Activated B cell treated with CpG ODN at 0.5 μM for 24 hours (primary cell): ENCODE measurements at regions not wholly inside any gene's neighbourhood (a gene's known extent, or its start where the extent isn't known, plus 50 kb on each side); places are given as distances from the start of the nearest gene placed in this dataset.

Source experiments
- ATAC-seq: fragments of 200-7000 bp; cut with Tn5 transposase; one replicate; pipeline ENCODE4 v1.10.0; 2021; ENCODE audit warnings: low read depth, mild to moderate bottlenecking, moderate library complexity
- CTCF ChIA-PET: fragments of 350-600 bp; sonication (Branson Sonifier 250); formaldehyde crosslinking; loops from one replicate; lab custom pipeline; 2021; ENCODE audit warnings: antibody characterized with exemption; lab: Charles Lee
- POLR2A ChIA-PET: fragments of 350-600 bp; sonication (Branson Sonifier 250); formaldehyde crosslinking; loops from one replicate; lab custom pipeline; 2021; ENCODE audit warnings: antibody characterized with exemption; lab: Charles Lee
- DNase-seq: peaks from one replicate; pipeline ENCODE4 v3.0.0; 2022
- H3K27ac Mint-ChIP-seq: one replicate; pipeline ENCODE4 v1.8.0; 2020; ENCODE audit warnings: mixed read lengths
- H3K27me3 Mint-ChIP-seq: one replicate; pipeline ENCODE4 v1.8.0; 2021; ENCODE audit warnings: mixed read lengths
- H3K36me3 Mint-ChIP-seq: one replicate; pipeline ENCODE4 v1.8.0; 2021; ENCODE audit warnings: low read depth, mixed read lengths
- H3K4me1 Mint-ChIP-seq: one replicate; pipeline ENCODE4 v1.8.0; 2021; ENCODE audit warnings: mixed read lengths
- H3K4me3 Mint-ChIP-seq: one replicate; pipeline ENCODE4 v1.8.0; 2020; ENCODE audit warnings: mild to moderate bottlenecking, mixed read lengths
- H3K9me3 Mint-ChIP-seq: one replicate; pipeline ENCODE4 v1.8.0; 2020; ENCODE audit warnings: mixed read lengths
- CTCF ChIP-seq: fragments of 200-600 bp; IDR thresholded peaks from one replicate; pipeline ENCODE4 v1.8.0; 2022; ENCODE audit warnings: antibody characterized with exemption, mild to moderate bottlenecking
- intact Hi-C: fragments of 100-400 bp; cut with micrococcal nuclease; formaldehyde crosslinking; loops from one replicate; pipeline ENCODE4 v1.15.1; 2024

GRCh38 chr7:157474685-157475084 is 137.9 kb downstream of the DNAJB6 start:
- intact Hi-C loops, result no loop called here
- Mint-ChIP-seq H3K4me3 (no peak overlapping the region), H3K27me3 (peaks cover 2% of the 10 kb centered on the region), H3K4me1 (no peaks in the 10 kb centered on the region), H3K36me3 (no peaks in the 10 kb centered on the region), H3K27ac (no peak overlapping the region), H3K9me3 (peaks cover 10% of the 10 kb centered on the region)
- DNase-seq, result no peak
- no peak for ATAC-seq
- no peak for TF ChIP-seq CTCF
- CTCF ChIA-PET, result interaction anchor here (1.1 kb wide), 1 partner anchor 9 kb away, joined by 4 read pairs; no protein-coding TSS in a partner anchor
- POLR2A ChIA-PET, result no interaction called here

- Mint-ChIP-seq H3K4me3 (no peak overlapping the region), H3K27me3 (peaks cover 2% of the 10 kb centered on the region), H3K9me3 (peaks cover 10% of the 10 kb centered on the region), H3K36me3 (no peaks in the 10 kb centered on the region), H3K4me1 (no peaks in the 10 kb centered on the region), H3K27ac (no peak overlapping the region)
- TF ChIP-seq CTCF, result no peak
- intact Hi-C loops, result no loop called here
- CTCF ChIA-PET, result interaction anchor here (1.1 kb wide), 1 partner anchor 9 kb away, joined by 4 read pairs; no protein-coding TSS in a partner anchor
- DNase-seq (no peak), ATAC-seq (no peak)
- POLR2A ChIA-PET, result no interaction called here
These were observed 138.3 kb downstream of the DNAJB6 start for GRCh38 chr7:157475095-157475494.

- POLR2A ChIA-PET, result no interaction called here
- no peaks in the 10 kb centered on the region for H3K4me1 Mint-ChIP-seq
These were observed 138.8 kb downstream of the DNAJB6 start for GRCh38 chr7:157475601-157476000.

GRCh38 chr7:157476201-157476600 is 139.4 kb downstream of the DNAJB6 start:
- no peak overlapping the region for H3K4me3 Mint-ChIP-seq
- no peak for DNase-seq
- no peaks in the 10 kb centered on the region for H3K36me3 Mint-ChIP-seq
- intact Hi-C loops, result no loop called here
- peaks cover 10% of the 10 kb centered on the region for H3K9me3 Mint-ChIP-seq
- ChIA-PET POLR2A (no interaction called here), CTCF (no interaction called here)
- H3K27ac Mint-ChIP-seq, result no peak overlapping the region
- no peak for ATAC-seq
- H3K27me3 Mint-ChIP-seq, result peaks cover 2% of the 10 kb centered on the region
- no peaks in the 10 kb centered on the region for H3K4me1 Mint-ChIP-seq
- no peak for TF ChIP-seq CTCF

More at GRCh38 chr7:157475601-157476000, 138.8 kb downstream of the DNAJB6 start:
- TF ChIP-seq CTCF, result no peak
- ATAC-seq, result no peak
- peaks cover 10% of the 10 kb centered on the region for H3K9me3 Mint-ChIP-seq
- H3K27ac Mint-ChIP-seq, result no peak overlapping the region
- no peaks in the 10 kb centered on the region for H3K36me3 Mint-ChIP-seq
- CTCF ChIA-PET, result no interaction called here
- H3K27me3 Mint-ChIP-seq, result peaks cover 2% of the 10 kb centered on the region
- intact Hi-C loops, result no loop called here
- no peak overlapping the region for H3K4me3 Mint-ChIP-seq
- DNase-seq, result no peak

- no peak for TF ChIP-seq CTCF
- H3K4me1 Mint-ChIP-seq, result no peaks in the 10 kb centered on the region
- peaks cover 2% of the 10 kb centered on the region for H3K27me3 Mint-ChIP-seq
- intact Hi-C loops, result no loop called here
- DNase-seq (no peak), ATAC-seq (no peak)
- ChIA-PET CTCF (no interaction called here), POLR2A (no interaction called here)
- H3K27ac Mint-ChIP-seq, result no peak overlapping the region
- no peak overlapping the region for H3K4me3 Mint-ChIP-seq
- H3K36me3 Mint-ChIP-seq, result no peaks in the 10 kb centered on the region
- peaks cover 10% of the 10 kb centered on the region for H3K9me3 Mint-ChIP-seq
These were observed 140.1 kb downstream of the DNAJB6 start for GRCh38 chr7:157476654-157477549.
